DOHH2 (cell line): ENCODE measurements at regions not wholly inside any gene's neighbourhood (a gene's known extent, or its start where the extent isn't known, plus 50 kb on each side); places are given as distances from the start of the nearest gene placed in this dataset.

ENCODE experiments used
- H3F3A ChIP-seq: fragments of 200-600 bp; sonication (generic), shearing (Covaris generic); 2 replicates; pipeline ENCODE4 v1.6.0; 2016; ENCODE audit warnings: antibody characterized with exemption, mild to moderate bottlenecking; ENCODE audit not compliant: control insufficient read depth, insufficient read depth
- H3K27ac ChIP-seq: fragments of 200-600 bp; sonication (generic); 2 replicates; pipeline ENCODE4 v1.5.1; 2014; ENCODE audit warnings: low read depth, mild to moderate bottlenecking, low read length, moderate library complexity
- H3K27me3 ChIP-seq: fragments of 200-600 bp; sonication (generic); 2 replicates; pipeline ENCODE4 v1.6.1; 2014; ENCODE audit warnings: mild to moderate bottlenecking, low read length, mixed read lengths; ENCODE audit not compliant: control insufficient read depth
- H3K36me3 ChIP-seq: fragments of 200-600 bp; sonication (generic); 2 replicates; pipeline ENCODE4 v1.6.1; 2014; ENCODE audit warnings: mild to moderate bottlenecking, low read length, moderate library complexity, mixed read lengths; ENCODE audit not compliant: control insufficient read depth
- H3K4me1 ChIP-seq: fragments of 200-600 bp; sonication (generic); 2 replicates; pipeline ENCODE4 v1.6.1; 2014; ENCODE audit warnings: mild to moderate bottlenecking, low read length, mixed read lengths; ENCODE audit not compliant: control insufficient read depth
- H3K4me2 ChIP-seq: fragments of 200-600 bp; sonication (generic); 2 replicates; pipeline ENCODE4 v1.6.0; 2014; ENCODE audit warnings: mild to moderate bottlenecking, low read length, moderate library complexity
- H3K4me3 ChIP-seq: fragments of 200-600 bp; sonication (generic); 2 replicates; pipeline ENCODE4 v1.5.1; 2014; ENCODE audit warnings: mild to moderate bottlenecking, low read length, mixed read lengths
- H3K79me2 ChIP-seq: fragments of 200-600 bp; sonication (generic); 2 replicates; pipeline ENCODE4 v1.6.1; 2014; ENCODE audit warnings: mild to moderate bottlenecking, low read length, mixed read lengths; ENCODE audit not compliant: control insufficient read depth
- H3K9me2 ChIP-seq: fragments of 200-600 bp; sonication (generic); replicated peaks from 2 replicates; pipeline ENCODE4 v1.6.1; 2014; ENCODE audit warnings: mild to moderate bottlenecking, low read length, mixed read lengths; ENCODE audit not compliant: control insufficient read depth
- H3K9me3 ChIP-seq: fragments of 200-600 bp; sonication (generic); 2 replicates; pipeline ENCODE4 v1.6.1; 2014; ENCODE audit warnings: antibody characterized with exemption, low read length, mixed read lengths; ENCODE audit not compliant: control insufficient read depth, insufficient read depth
- H4K20me1 ChIP-seq: fragments of 200-600 bp; sonication (generic); 2 replicates; pipeline ENCODE4 v1.6.0; 2014; ENCODE audit warnings: low read depth, mild to moderate bottlenecking, antibody characterized with exemption, low read length, moderate library complexity; ENCODE audit not compliant: control insufficient read depth, insufficient read depth
- CTCF ChIP-seq: fragments of 200-600 bp; sonication (generic); IDR thresholded peaks from one replicate; pipeline ENCODE4 v1.5.1; 2014; ENCODE audit warnings: antibody characterized with exemption, mild to moderate bottlenecking, low read depth, low read length; ENCODE audit not compliant: poor library complexity, severe bottlenecking
- EZH2phosphoT487 ChIP-seq: fragments of 200-600 bp; sonication (generic); IDR thresholded peaks from 2 replicates; pipeline ENCODE4 v1.6.1; 2017; ENCODE audit warnings: borderline replicate concordance, mild to moderate bottlenecking, antibody characterized with exemption, low read length, moderate library complexity, mixed read lengths

GRCh38 chr1:90784186-90784847, 67.2 kb upstream of the BARHL2 start:
- TF ChIP-seq CTCF = no peak
- TF ChIP-seq EZH2phosphoT487 = no peak
- Histone ChIP-seq H3K4me2 (no peak overlapping the region), H3K9me3 (no peaks in the 10 kb centered on the region), H3K27ac (no peak overlapping the region), H3K79me2 (no peaks in the 10 kb centered on the region), H3K36me3 (no peaks in the 10 kb centered on the region), H3K4me1 (no peaks in the 10 kb centered on the region), H4K20me1 (no peaks in the 10 kb centered on the region), H3K9me2 (no peaks in the 10 kb centered on the region), H3K27me3 (no peaks in the 10 kb centered on the region), H3F3A (no peaks in the 10 kb centered on the region), H3K4me3 (no peak overlapping the region)

DNA sequence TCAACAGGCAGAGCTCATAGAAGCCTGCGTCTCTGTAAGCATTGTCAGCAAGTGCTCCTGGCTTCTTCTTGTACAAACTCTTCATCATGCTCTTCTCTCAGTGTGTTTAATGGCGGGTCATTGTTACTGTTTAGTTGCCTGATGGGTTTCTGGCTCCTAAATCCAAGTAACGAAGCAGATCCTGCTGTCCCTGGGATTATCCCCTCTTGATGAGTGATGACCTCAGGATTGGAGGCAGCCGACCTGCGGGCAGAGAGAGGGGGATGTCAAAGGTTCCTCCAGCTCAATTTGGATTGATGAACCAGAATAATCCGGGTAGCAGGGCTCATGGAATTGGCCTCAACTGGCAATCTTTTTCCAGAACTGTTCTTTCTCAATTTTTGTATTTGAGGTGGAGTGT, 66.1 kb upstream of the BARHL2 start:
- no peaks in the 10 kb centered on the region for H3K27me3 ChIP-seq
- no peaks in the 10 kb centered on the region for H3K36me3 ChIP-seq
- H3K4me3 ChIP-seq = no peak overlapping the region
- H3K79me2 ChIP-seq = no peaks in the 10 kb centered on the region
- H3K9me2 ChIP-seq = no peaks in the 10 kb centered on the region
- H3F3A ChIP-seq = no peaks in the 10 kb centered on the region
- H3K4me2 ChIP-seq = no peak overlapping the region
- TF ChIP-seq CTCF = no peak
- no peak for TF ChIP-seq EZH2phosphoT487
- H3K27ac ChIP-seq = no peak overlapping the region
- no peaks in the 10 kb centered on the region for H4K20me1 ChIP-seq
- H3K9me3 ChIP-seq = no peaks in the 10 kb centered on the region
- H3K4me1 ChIP-seq = no peaks in the 10 kb centered on the region

GRCh38 chr1:90782046-90782445, 64.9 kb upstream of the BARHL2 start:
- no peaks in the 10 kb centered on the region for H3K79me2 ChIP-seq
- H3K9me2 ChIP-seq = no peaks in the 10 kb centered on the region
- H3K4me2 ChIP-seq = no peak overlapping the region
- H4K20me1 ChIP-seq = no peaks in the 10 kb centered on the region
- no peak for TF ChIP-seq CTCF
- TF ChIP-seq EZH2phosphoT487 = no peak
- H3K4me1 ChIP-seq = no peaks in the 10 kb centered on the region
- no peak overlapping the region for H3K4me3 ChIP-seq
- no peaks in the 10 kb centered on the region for H3K9me3 ChIP-seq
- no peaks in the 10 kb centered on the region for H3K27me3 ChIP-seq
- no peak overlapping the region for H3K27ac ChIP-seq
- no peaks in the 10 kb centered on the region for H3K36me3 ChIP-seq
- no peaks in the 10 kb centered on the region for H3F3A ChIP-seq
